ENCODE measurements at regions not wholly inside any gene's neighbourhood (a gene's known extent, or its start where the extent isn't known, plus 50 kb on each side); places are given as distances from the start of the nearest gene placed in this dataset.

DNA sequence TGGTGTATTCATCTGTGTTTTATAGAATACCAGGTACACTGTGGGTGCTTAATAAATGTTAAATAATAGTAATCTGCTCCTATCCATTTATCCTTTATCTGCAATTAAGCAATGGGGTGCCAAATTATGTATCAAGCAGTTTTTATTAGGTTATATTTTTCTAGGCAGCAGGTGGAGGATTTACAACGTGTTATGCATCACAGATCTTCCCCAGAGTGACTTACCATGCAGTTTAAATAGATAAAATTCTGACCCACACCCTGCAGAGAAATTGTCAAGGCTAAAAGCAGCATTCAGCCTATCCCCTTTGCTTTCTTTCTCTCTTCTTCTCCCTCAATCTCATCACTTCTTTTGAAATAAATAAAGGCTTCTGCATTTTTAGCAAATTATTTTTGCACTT, 306.4 kb downstream of the CXXC4 start:
- intact Hi-C loops (cut with micrococcal nuclease) = no loop called here

More for the DNA sequence above, 306.4 kb downstream of the CXXC4 start:
- Histone ChIP-seq H3K27me3 (ENCODE audit: insufficient read depth, low read length) (no peaks in the 10 kb centered on the region), H3K27ac (ENCODE audit: low read depth, low read length) (no peak overlapping the region), H3K9ac (ENCODE audit: low read length) (no peak overlapping the region), H3K4me3 (replicated peaks in 1 of 2; ENCODE audit: low read depth in 1 of 2, low read length in 2 of 2) (no peak overlapping the region), H3K4me1 (ENCODE audit: control insufficient read depth in 1 of 2, insufficient read depth in 2 of 2, low read length in 2 of 2) (no peaks in the 10 kb centered on the region), H3K36me3 (ENCODE audit: control insufficient read depth in 1 of 2, insufficient read depth in 2 of 2, low read length in 2 of 2) (no peaks in the 10 kb centered on the region), H3K4me2 (ENCODE audit: low read length) (no peak overlapping the region), H3K9me3 (ENCODE audit: control insufficient read depth in 1 of 2, insufficient read depth in 1 of 2, low read depth in 1 of 2, low read length in 2 of 2) (no peaks in the 10 kb centered on the region), H3K9me2 (ENCODE audit: insufficient read depth) (no peaks in the 10 kb centered on the region), H4K20me1 (ENCODE audit: insufficient read depth) (no peaks in the 10 kb centered on the region), H3K79me2 (ENCODE audit: insufficient read depth, low read length) (no peaks in the 10 kb centered on the region), H2AFZ (ENCODE audit: low read depth, low read length, poor library complexity, severe bottlenecking) (no peak overlapping the region)
- CTCF ChIA-PET = no interaction called here
- no TSS peak for BruUV-seq (replicated peaks)
- ATAC-seq (no peak), DNase-seq (ENCODE audit: low read depth, low spot score) (no peak)
- POLR2A ChIA-PET = no interaction called here
- TF ChIP-seq SIN3A (IDR thresholded peaks at IDR 0.05; ENCODE audit: low read depth) (no peak), TCF7L2 (IDR thresholded peaks at IDR 0.05; ENCODE audit: borderline replicate concordance, extremely low read depth, insufficient read depth, insufficient read length) (no peak), CEBPB (IDR thresholded peaks at IDR 0.05; ENCODE audit: low read depth) (no peak), REST (IDR thresholded peaks at IDR 0.05; ENCODE audit: low read depth) (no peak), YY1 (IDR thresholded peaks at IDR 0.05; ENCODE audit: extremely low read depth, insufficient replicate concordance, low read depth, low read length) (no peak), EZH2 (IDR thresholded peaks at IDR 0.05) (no peak), FOSL1 (IDR thresholded peaks at IDR 0.05; ENCODE audit: low read depth) (no peak), CBX3 (IDR thresholded peaks at IDR 0.05; ENCODE audit: low read depth) (no peak)
- RAD21 ChIA-PET (ENCODE audit: low non-redundant PET in 1 of 2, low total read pairs in 2 of 2, uncharacterized antibody in 2 of 2, unreplicated experiment in 2 of 2) = no interaction called here
